ENCODE measurements at regions not wholly inside any gene's neighbourhood (a gene's known extent, or its start where the extent isn't known, plus 50 kb on each side); places are given as distances from the start of the nearest gene placed in this dataset.

- DNase-seq: no peak
These were observed 454.9 kb downstream of the SPRY1 start for GRCh38 chr4:123851521-123851920.

GRCh38 chr4:123853651-123854050, 457.1 kb downstream of the SPRY1 start:
- no peak for DNase-seq

GRCh38 chr4:123856689-123857545, 460.3 kb downstream of the SPRY1 start:
- no peak for DNase-seq

GRCh38 chr4:123858465-123858864, 461.9 kb downstream of the SPRY1 start:
- DNase-seq: no peak

- DNase-seq: no peak
These were observed 466.2 kb downstream of the SPRY1 start for GRCh38 chr4:123862812-123863211.

GRCh38 chr4:123866796-123867195, 470.2 kb downstream of the SPRY1 start:
- DNase-seq: no peak

GRCh38 chr4:123867910-123868587, 471.5 kb downstream of the SPRY1 start:
- no peak for DNase-seq

GRCh38 chr4:123869286-123870215, 473.0 kb downstream of the SPRY1 start:
- no peak for DNase-seq

- DNase-seq: no peak
These were observed 473.8 kb downstream of the SPRY1 start for GRCh38 chr4:123870216-123870876.

GRCh38 chr4:123871341-123871740, 474.7 kb downstream of the SPRY1 start:
- DNase-seq: no peak

- no peak for DNase-seq
These were observed 477.5 kb downstream of the SPRY1 start for GRCh38 chr4:123874063-123874462.

- no peak for DNase-seq
These were observed 479.5 kb downstream of the SPRY1 start for GRCh38 chr4:123876143-123876542.

GRCh38 chr4:123876671-123877101, 480.1 kb downstream of the SPRY1 start:
- no peak for DNase-seq

GRCh38 chr4:123877551-123877950, 481.0 kb downstream of the SPRY1 start:
- DNase-seq: no peak

GRCh38 chr4:123878976-123879375, 482.4 kb downstream of the SPRY1 start:
- no peak for DNase-seq

- DNase-seq: no peak
These were observed 484.0 kb downstream of the SPRY1 start for GRCh38 chr4:123880631-123881030.

GRCh38 chr4:123884922-123885321, 488.3 kb downstream of the SPRY1 start:
- no peak for DNase-seq

GRCh38 chr4:123889507-123889906, 492.9 kb downstream of the SPRY1 start:
- no peak for DNase-seq

GRCh38 chr4:123890889-123891288, 494.3 kb downstream of the SPRY1 start:
- no peak for DNase-seq

GRCh38 chr4:123891881-123892280, 495.3 kb downstream of the SPRY1 start:
- DNase-seq: no peak

GRCh38 chr4:123892368-123892976, 495.9 kb downstream of the SPRY1 start:
- no peak for DNase-seq
